Psoas muscle (tissue), 7 donors: ENCODE measurements at regions not wholly inside any gene's neighbourhood (a gene's known extent, or its start where the extent isn't known, plus 50 kb on each side); places are given as distances from the start of the nearest gene placed in this dataset.

ENCODE experiments used
- ATAC-seq, 4 donors: fragments of 200-7000 bp; cut with Tn5 transposase; one replicate each; pipeline ENCODE4 v1.9.1; 2020; ENCODE audit warnings: moderate library complexity in 3 of 4, mild to moderate bottlenecking in 2 of 4
- DNase-seq, 2 donors: peaks; one replicate each; pipeline ENCODE4 v3.0.0-alpha.2; 2020
- H3K27ac ChIP-seq: fragments of 200-600 bp; one replicate; pipeline ENCODE4 v1.8.0; 2022
- H3K27me3 ChIP-seq, 3 donors: fragments of 200-600 bp in 1 of 3; one replicate each; pipeline versions ENCODE4 v1.6.1 to v1.8.0; 2013 to 2022; ENCODE audit warnings: low read length in 2 of 3, mild to moderate bottlenecking in 2 of 3, moderate library complexity in 1 of 3; ENCODE audit not compliant: insufficient read depth in 3 of 3
- H3K36me3 ChIP-seq, 2 donors: fragments of 200-600 bp in 1 of 2; one replicate each; pipeline versions ENCODE4 v1.6.1 to v1.8.0; 2013 to 2022; ENCODE audit warnings: low read depth in 1 of 2, mild to moderate bottlenecking in 1 of 2, moderate library complexity in 1 of 2; ENCODE audit not compliant: insufficient read depth in 1 of 2
- H3K4me1 ChIP-seq: fragments of 200-600 bp; one replicate; pipeline ENCODE4 v1.8.0; 2022
- H3K4me3 ChIP-seq: fragments of 200-600 bp; one replicate; pipeline ENCODE4 v1.8.0; 2022; ENCODE audit warnings: mild to moderate bottlenecking
- H3K9me3 ChIP-seq: fragments of 200-600 bp; one replicate; pipeline ENCODE4 v1.8.0; 2022
- CTCF ChIP-seq: fragments of 200-600 bp; IDR thresholded peaks from one replicate; pipeline ENCODE4 v1.8.0; 2022; ENCODE audit warnings: antibody characterized with exemption
- WGBS, 3 donors: extraction: QIAGEN DNeasy Blood & Tissue Kit; methylation state at CpG; one replicate each; pipeline versions ENCODE4 v1.1.6 to v1.1.7; 2013; 5-methylcytosine and 5-hydroxymethylcytosine counted together
- intact Hi-C, 2 donors: fragments of 100-400 bp; cut with DNase I; formaldehyde crosslinking; loops; one replicate each; pipeline versions ENCODE4 v1.11.0 to v1.14.2; 2022
- donor health status: healthy with polysubstance abuse.
- donor health status: DM: no; HTN: no; CAD: no; lungs with moderate emphysema.
- donor health status: Bipolar disorder and iron deficiency.
- donor health status: healthy.
- donor health status: DM: yes; HTN: yes; CAD: no.
- donor health status: DM: no; HTN: no; CAD: no.
- donor health status: DM: yes; HTN: yes; CAD: no.

GRCh38 chr16:64011650-64012049, 1110.2 kb downstream of the CDH11 start:
- Histone ChIP-seq H3K27me3 (no peaks in the 10 kb centered on the region), H3K27ac (no peak overlapping the region), H3K4me1 (no peaks in the 10 kb centered on the region), H3K36me3 (no peaks in the 10 kb centered on the region), H3K9me3 (no peaks in the 10 kb centered on the region), H3K4me3 (no peak overlapping the region)
- intact Hi-C loops = no loop called here
- 39 to 66% (median 46%) methylated on average over 2 of the region's 2 CpGs for WGBS, 3 donors
- ATAC-seq = peak in 1 of 4 donors; percentile 31
- no peak for DNase-seq
- TF ChIP-seq CTCF = no peak

GRCh38 chr16:64008131-64008530, 1113.7 kb downstream of the CDH11 start:
- no peaks in the 10 kb centered on the region for H3K36me3 ChIP-seq
- no peak overlapping the region for H3K27ac ChIP-seq
- 79 to 92% (median 91%) methylated on average over 2 of the region's 2 CpGs for WGBS, 3 donors
- H3K4me1 ChIP-seq = no peaks in the 10 kb centered on the region
- H3K27me3 ChIP-seq = no peaks in the 10 kb centered on the region
- no peaks in the 10 kb centered on the region for H3K9me3 ChIP-seq
- no peak overlapping the region for H3K4me3 ChIP-seq
- no peak for TF ChIP-seq CTCF
- DNase-seq (no peak), ATAC-seq (no peak)
- intact Hi-C loops = no loop called here

DNA sequence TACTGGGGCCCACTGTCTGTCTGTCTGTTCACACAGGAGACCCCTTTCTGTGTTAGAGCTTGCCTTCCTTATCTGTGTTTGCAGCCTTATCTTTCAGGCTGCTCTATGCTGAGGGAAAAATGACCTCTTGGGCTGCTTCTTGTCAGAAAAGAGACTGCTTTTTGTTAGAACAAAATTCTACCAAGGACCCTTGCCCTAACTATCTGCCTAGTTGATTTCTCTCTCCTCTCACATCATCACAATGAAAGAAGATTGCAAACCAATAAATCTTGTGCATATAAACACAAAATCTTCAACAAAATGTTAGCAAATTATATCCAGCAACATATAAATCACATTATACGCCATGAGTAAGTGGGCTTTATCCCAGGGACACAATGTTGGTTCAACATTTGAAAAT, 1117.7 kb downstream of the CDH11 start:
- intact Hi-C loops = no loop called here
- no peak for DNase-seq
- WGBS, 3 donors = 85 to 86% (median 86%) methylated on average over 1 of the region's 1 CpG

DNA sequence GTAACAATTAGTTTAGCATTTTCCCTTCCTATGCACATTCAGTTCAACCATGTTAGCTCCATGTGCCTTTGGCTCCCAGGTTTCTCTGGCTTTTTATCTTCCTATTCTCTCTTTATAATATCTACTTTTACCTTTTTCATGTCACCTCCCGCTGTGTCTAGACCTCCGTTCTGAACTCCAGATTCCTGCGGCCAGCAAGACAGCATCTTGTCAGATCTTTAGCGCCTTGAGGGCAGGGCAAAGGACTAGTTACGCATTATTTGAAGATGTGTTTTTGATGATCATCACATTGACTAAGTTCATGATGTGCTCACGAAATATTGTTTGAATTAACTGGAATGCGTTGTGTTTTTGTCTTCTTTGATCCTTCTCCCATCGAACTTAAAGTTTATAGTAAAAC, 1126.8 kb downstream of the CDH11 start:
- no peaks in the 10 kb centered on the region for H3K27me3 ChIP-seq
- H3K4me3 ChIP-seq = no peak overlapping the region
- no peak overlapping the region for H3K27ac ChIP-seq
- H3K9me3 ChIP-seq = no peaks in the 10 kb centered on the region
- DNase-seq = no peak
- H3K36me3 ChIP-seq = no peaks in the 10 kb centered on the region
- TF ChIP-seq CTCF = no peak
- intact Hi-C loops = no loop called here
- ATAC-seq = no peak
- WGBS, 3 donors = 92 to 94% (median 94%) methylated on average over 8 of the region's 8 CpGs
- no peaks in the 10 kb centered on the region for H3K4me1 ChIP-seq

More for the DNA sequence above, 1117.7 kb downstream of the CDH11 start:
- H3K4me3 ChIP-seq = no peak overlapping the region
- H3K36me3 ChIP-seq = no peaks in the 10 kb centered on the region
- no peak overlapping the region for H3K27ac ChIP-seq
- H3K27me3 ChIP-seq = no peaks in the 10 kb centered on the region
- TF ChIP-seq CTCF = no peak
- no peaks in the 10 kb centered on the region for H3K9me3 ChIP-seq
- ATAC-seq = no peak
- no peaks in the 10 kb centered on the region for H3K4me1 ChIP-seq

- no peaks in the 10 kb centered on the region for H3K36me3 ChIP-seq
- H3K27ac ChIP-seq = no peak overlapping the region
- H3K9me3 ChIP-seq = no peaks in the 10 kb centered on the region
- intact Hi-C loops = no loop called here
- WGBS, 3 donors = 61 to 71% (median 66%) methylated on average over 2 of the region's 2 CpGs
- no peaks in the 10 kb centered on the region for H3K4me1 ChIP-seq
- H3K27me3 ChIP-seq = no peaks in the 10 kb centered on the region
- H3K4me3 ChIP-seq = no peak overlapping the region
- DNase-seq (no peak), ATAC-seq (no peak)
- no peak for TF ChIP-seq CTCF
These were observed 1138.5 kb downstream of the CDH11 start for GRCh38 chr16:63983401-63983800.
